GM11168 (cell line): ENCODE measurements at regions not wholly inside any gene's neighbourhood (a gene's known extent, or its start where the extent isn't known, plus 50 kb on each side); places are given as distances from the start of the nearest gene placed in this dataset.

Source experiments
- in situ Hi-C: fragments of 300-500 bp; cut with MboI; formaldehyde crosslinking; loops from one replicate; pipeline ENCODE4 v1.12.0; 2022; ENCODE audit warnings: low sequenced_read_pairs; ENCODE audit not compliant: unreplicated experiment

DNA sequence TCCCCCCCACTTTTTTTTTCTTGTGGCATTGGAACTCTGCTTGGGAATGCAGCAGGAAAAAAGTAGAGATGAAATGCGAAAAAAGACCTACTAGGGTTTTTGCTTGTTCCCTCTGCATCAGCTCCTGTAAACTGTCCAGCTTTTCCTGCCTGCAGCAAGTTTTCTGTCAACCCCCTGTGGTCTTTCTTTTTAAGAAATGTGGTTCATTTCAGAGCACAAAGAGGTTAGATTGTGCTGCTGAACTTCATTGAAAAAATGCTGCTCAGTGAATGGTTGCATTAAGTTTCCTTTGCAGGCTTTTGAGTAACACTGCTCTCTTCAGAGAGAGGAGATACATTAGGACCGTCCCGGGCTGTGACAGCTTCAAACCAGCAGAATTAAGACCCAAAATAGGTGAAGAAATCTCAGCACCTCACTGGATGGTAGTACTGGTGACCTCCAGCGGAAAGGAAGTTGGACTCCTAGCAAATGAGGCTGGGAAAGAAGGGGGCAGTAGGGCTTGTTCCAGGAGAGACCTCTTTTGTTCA, 80.7 kb downstream of the NDUFS5 start:
- in situ Hi-C loops = loop anchor here (10.0 to 25.0 kb wide), 2 partner anchors 138 to 430 kb away; no protein-coding TSS in a partner anchor

DNA sequence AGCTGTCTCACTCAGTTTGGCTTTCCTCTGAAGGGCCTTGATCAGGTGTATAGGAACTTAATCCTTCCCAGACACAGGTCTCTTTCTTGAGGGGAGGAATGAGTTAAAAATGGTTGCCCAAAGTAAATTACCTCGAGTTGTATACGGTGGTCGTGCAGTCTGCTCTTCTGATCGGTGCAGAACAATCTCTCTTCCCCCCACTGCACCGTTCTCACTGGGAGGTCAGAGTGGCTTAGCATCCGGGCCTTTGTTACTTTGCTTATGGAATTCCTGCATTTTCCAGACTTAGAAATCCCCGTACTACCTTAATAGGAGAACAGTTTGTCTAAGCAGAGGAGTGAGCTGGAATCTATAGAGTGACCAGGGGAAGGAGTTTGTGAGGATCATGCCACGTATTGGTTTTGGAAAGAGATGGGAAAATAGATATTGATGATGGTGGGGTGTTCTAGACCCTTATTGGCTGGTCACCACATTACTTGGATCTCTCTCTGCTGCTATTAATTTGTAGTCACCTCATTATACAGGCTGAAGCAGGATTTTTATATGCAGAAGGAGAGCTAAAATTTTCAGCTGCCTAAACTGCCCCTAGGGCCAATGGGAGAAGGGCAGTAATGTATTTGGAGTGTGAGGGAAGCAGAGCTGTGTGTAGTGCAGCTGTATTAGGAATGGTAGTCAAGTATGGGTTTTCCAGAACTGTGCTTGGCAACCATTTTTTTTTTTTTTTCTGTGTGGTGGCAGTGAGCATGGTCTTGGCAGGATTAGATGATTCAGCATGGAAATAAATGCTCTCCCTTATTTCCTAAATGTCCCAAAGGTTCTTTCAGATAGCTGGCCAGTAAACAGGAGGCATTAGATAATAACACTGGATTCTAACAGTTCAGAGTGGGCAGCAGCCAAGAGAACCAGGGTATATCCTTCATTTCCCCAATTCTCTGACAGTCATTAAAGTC, 81.5 kb downstream of the NDUFS5 start:
- in situ Hi-C loops = loop anchor here (10.0 to 25.0 kb wide), 2 partner anchors 137 to 430 kb away; no protein-coding TSS in a partner anchor

DNA sequence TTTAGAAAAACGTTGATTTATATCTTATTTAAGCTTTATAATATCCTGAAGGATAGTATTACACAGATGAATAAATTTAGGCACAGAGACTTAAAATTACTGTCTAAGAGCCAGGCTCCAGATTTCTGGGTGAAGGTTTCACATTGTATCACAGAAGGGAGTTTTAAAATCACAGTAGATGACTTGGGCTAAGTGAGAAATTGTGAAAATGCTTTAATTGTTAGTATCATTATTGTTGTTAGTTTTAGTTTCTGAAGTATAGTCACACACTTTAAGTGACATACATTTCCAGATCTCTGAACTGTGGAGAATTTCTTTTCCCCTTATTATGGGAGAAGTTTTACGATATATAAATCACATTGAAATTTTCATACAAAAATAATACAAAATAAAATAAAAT, 83.5 kb downstream of the NDUFS5 start:
- in situ Hi-C loops = loop anchor here (10.0 to 25.0 kb wide), 2 partner anchors 135 to 428 kb away; no protein-coding TSS in a partner anchor

DNA sequence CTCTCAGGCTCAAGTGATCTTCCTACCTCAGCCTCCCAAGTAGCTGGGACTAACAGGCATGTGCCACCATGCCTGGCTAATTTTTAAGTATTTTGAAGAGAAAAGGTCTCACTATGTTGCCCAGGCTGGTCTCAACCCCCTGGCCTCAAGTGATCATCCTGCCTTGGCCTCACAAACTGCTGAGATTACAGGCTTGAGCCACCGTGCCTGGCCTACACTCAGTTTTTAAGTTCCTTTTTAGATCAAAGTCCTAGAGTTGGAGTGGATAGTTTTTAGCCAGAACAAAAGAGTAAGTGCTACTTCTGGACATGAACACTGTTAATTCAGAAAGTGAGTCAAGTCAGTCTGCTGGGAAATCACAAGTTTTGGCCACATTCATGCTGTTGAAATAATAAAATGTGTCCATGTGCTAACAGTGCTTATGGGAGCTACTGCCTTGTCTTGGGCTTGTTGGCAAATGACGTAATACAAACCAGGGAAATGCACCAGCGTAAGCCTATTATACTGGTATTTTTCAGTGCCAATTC, 84.2 kb downstream of the NDUFS5 start:
- in situ Hi-C loops = loop anchor here (25.0 kb wide), 1 partner anchor 427 kb away; no protein-coding TSS in a partner anchor

DNA sequence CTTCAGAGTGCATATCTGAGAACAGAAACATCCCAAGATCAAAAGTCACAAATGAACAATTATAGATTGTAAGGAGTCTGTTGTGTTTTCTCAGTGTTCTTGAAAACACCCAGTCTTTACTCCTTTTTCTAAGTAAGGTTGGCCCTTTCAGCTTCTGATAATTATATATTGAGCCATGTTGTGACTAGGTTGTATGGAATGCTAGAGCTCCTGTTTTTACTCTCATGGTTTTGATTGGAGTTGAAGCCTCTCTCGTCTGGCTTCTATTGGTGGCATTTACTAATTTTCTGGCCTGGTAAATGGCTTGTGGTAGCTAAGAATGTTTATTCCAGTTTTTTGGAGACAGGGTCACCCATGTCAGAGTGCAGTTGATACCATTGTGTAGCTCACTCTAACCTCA, 84.7 kb downstream of the NDUFS5 start:
- in situ Hi-C loops = loop anchor here (25.0 kb wide), 1 partner anchor 426 kb away; no protein-coding TSS in a partner anchor

DNA sequence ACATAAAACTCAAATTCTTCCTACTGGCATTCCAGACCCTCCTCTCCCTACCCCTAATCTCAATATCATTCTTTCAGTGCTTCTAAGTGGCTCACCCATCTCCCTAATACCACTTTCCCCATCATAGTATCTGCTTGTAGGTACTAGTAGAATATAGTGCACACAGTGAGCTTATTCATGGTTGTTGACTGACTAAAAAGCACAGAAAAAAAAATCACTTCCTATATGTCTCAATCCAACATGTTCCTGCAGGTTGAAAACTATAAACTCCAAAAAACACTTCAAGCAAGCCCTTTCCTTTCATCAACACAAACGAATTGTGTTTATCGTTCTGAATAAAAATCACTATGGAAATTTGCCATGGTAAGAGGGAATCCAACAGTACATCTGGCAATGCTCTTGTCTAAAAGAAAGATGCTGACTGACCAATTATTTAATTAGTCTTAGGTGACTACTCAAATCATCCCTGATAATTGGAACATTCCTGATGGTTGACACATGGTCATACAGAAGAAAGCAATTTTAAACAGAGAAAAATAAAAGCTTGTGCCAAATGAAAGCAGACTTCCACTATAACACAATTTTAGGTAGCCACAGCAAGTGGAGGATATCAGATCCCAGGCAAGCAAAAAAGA, 87.1 kb downstream of the NDUFS5 start:
- in situ Hi-C loops = loop anchor here (25.0 kb wide), 1 partner anchor 424 kb away; no protein-coding TSS in a partner anchor

DNA sequence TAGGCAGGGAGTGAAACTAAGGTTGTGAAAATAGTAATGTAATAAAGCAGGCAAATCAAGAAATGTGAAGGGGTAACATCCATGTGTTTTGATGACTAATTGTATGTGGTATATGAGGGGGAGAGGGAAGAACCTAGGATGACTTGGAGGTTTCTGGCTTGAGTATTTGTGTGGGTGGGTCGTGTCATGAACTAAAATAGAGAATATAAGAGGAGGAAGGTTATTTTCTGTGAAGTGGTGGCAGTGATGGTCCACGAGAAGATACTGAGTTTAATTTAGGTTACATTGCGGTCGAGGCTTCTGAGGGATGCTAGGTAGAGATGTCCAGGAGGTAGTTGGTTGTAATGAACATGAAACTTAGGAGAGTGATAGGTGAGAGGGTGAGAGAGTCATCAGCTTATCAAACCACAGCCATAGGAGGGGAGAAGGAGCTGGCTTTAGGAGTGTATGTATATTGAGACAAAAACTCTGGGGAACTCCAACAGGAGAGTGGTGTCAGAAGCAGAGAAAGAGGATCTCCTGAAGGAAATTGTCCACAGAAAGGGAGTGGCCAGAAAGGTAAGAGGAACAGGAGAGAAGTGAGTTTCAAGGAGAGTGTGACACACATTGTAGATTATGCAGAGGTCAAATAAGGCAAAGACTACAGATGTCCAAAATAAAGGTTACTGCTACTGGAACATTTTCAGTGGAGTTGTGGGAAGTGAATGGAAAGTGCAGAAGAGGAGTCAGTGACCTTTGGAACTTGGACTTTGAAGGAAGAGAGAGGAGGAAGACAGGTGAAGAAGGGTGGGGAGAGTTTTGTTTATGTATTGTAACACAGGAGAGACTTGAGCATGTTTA, 89.0 kb upstream of the MACF1 start:
- in situ Hi-C loops = loop anchor here (25.0 kb wide), 1 partner anchor 422 kb away; no protein-coding TSS in a partner anchor

DNA sequence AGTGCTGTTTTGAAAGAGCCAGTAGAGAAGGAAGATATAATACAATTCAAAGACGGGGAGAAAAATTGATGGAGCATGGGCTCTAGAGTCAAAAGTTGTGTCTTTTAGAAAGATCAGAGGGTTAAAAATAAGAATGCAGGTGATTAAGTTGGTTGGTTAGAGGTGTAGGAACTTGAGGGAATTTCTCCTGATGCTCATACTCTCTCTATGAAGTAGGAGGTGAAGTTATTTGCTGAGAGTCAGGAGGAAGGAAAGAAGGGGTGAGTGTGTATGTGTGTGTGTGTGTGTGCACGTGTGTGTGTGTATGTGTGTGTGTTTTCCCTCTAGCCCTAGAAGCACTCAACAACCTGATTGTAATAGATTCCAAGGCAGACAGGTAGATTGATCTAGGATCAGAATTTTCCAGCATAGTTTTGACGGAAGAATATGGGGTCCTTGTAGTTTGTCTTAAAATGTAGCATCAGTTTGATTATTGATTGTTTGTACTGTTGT, 88.3 kb upstream of the MACF1 start:
- in situ Hi-C loops = loop anchor here (25.0 kb wide), 1 partner anchor 421 kb away; no protein-coding TSS in a partner anchor

DNA sequence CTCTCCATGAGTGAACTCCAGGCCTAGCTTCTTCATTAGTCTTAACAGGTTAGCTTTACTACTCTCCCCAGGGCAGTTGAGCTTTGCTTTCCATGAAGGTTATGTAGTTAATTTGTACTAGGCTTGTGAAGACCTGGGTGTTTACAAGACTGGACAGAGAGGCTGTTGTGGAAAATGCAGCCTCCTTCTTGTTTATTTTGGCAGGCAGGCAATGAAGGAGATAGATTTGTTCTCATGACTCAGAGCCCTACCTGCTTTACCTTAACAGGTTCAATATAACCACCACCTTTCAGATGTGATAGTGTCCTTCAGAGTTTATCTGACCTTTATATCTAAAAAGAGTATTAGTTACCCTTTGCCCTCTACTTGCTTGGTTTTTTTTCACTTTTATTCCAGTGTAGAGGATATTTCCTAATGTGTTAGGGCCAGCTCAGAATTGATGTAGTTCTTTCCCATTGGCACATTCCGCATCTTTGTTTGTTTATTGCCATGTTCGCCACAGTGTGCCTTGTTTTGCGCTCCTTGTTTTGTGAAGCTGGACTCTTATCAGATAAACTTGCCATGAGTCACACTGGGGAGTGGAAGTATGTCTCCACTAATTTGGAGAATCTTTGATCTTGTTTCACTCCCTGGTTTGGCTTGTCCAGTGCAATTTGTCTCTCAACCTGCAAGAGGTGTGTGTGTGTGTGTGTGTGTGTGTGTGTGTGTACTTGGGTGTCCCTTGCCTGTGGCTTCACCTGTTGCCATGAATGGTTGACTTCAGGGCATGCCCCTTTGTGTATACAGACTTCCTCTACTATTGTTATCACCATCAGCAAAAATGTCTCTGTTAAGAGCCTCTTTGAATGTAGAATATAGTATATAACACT, 87.4 kb upstream of the MACF1 start:
- in situ Hi-C loops = loop anchor here (25.0 kb wide), 1 partner anchor 420 kb away; no protein-coding TSS in a partner anchor

DNA sequence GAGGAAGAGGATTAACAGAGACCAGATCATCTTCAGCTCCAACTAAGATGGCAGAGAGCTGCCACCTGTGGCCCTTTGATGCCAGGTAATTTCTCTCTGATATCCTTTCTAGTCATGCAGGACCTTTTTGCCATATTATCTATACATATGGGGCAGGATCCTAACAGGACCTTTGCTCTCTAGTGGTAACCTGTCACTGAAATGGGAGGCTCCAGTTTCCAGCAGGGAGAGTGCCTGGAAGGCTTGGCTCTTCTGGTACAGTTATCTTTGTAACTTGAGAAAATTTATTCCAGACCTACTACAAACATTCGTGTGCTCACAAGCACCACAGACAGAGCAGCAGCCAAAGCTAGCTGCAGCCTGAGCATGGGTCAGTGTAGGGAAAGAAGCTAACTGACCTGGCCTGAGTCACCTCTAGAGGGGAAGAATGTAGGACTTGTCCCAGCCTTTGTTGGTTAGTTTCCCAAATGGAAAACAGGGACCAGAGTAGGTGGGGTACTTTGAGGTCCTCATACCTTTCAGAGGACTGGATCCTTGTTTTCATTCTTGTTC, 86.5 kb upstream of the MACF1 start:
- in situ Hi-C loops = loop anchor here (25.0 kb wide), 1 partner anchor 419 kb away; no protein-coding TSS in a partner anchor

DNA sequence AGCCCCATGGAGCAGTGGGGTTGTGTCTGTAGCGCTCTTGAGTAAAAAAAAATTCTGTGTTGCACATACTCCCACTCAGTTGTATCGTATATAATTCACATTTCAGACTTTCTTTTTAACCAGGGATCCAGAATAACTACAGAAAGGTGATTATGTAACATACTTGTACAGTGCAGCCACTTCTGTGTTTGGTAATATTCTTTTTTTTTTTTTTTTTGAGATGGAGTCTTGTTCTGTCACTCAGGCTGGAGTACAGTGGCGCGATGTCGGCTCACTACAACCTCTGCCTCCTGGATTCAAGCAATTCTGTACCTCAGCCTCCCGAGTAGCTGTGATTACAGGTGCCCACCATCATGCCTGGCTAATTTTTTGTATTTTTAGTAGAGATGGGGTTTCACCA, 82.4 kb upstream of the MACF1 start:
- in situ Hi-C loops = loop anchor here (25.0 kb wide), 1 partner anchor 415 kb away; no protein-coding TSS in a partner anchor

DNA sequence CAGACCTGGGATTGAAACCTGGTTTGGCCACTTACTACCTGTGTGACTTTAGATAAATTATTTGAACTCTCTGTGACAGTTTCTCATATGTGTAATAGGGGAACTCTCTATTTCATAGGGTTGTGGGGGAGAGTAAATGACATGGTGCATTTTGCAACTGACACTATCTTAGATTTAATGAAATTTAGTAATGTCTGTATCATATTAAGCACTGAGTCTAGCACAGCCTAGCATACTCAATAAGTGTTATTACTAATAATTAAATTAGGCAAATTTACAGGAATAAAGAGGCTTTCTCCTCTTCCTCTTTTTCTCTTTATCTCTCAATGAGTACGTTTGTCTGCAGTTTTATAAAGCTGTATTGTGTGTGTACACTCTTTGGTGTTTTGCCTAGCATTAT, 80.2 kb upstream of the MACF1 start:
- in situ Hi-C loops = loop anchor here (25.0 kb wide), 1 partner anchor 413 kb away; no protein-coding TSS in a partner anchor

DNA sequence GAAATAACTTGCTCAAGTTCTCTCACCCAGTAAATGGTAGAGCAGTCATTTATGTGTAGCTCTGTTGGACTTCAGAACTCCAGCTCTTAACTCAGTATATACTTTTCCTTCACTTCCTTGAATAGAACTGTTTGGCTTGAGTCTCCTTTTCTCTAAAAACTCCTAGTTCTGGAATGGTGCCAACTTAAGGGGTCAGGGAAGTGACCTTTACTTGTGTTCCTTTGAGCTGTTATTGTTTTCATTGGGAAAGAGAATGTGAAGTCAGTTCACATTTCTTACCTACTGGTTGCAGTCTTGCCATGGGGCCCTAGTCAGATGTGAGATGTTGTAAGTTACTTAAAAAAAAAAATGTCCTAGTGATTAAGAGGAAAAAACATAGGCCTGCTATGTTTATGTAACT, 77.0 kb upstream of the MACF1 start:
- in situ Hi-C loops = no loop called here

DNA sequence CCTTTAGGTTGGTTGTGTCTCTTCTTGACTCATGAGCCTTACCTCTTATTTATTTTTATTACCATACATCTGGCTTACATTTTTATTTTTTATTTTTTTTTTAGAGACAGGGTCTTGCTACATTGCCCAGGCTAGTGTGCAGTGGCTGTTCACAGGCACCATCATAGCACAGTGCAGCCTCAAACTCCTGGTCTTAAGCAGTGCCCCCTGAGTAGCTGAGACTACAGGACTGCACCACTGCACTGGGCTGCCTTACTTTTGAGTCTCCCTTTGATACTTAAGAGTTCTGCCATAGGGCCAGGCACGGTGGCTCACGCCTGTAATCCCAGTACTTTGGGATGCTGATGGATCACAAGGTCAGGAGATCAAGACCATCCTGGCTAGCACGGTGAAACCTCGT, 76.4 kb upstream of the MACF1 start:
- in situ Hi-C loops = no loop called here

DNA sequence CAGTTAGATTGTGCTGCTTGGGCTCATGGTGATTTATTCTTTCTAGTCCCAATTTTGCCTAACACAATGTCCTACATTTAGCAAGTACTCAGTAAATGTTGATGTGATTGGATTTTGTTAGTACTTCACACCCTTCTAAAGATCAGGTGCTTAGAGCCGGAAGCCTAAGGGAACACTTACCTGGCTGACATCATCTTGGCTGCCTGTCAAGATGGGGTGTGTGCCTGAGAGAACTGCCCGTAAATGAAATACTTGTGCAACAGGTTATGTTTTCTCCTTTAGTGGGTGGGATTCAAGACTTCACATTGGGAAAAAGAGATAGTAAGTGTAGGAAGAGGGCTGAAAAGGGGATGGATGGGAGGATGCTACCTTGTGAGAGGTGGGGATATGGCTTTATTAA, 75.5 kb upstream of the MACF1 start:
- in situ Hi-C loops = no loop called here

DNA sequence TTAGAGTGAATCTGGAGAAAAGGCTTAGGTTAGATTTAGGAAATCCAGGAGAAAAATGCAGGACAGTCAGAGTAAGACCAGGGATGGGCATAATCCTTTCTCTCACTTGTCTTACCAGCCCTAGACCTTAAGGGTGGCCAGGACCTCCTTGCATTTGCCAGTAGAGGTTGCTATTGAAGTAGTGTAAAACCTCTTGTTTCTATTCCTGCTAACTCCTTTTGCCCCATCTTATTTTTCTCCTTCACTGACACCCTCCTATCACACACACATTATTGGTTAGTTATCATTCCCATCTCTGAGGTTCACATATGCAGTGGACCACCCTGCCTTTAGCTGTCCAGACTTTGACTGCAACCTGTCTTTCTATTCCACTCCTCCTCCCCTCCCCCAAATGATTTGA, 75.0 kb upstream of the MACF1 start:
- in situ Hi-C loops = no loop called here

DNA sequence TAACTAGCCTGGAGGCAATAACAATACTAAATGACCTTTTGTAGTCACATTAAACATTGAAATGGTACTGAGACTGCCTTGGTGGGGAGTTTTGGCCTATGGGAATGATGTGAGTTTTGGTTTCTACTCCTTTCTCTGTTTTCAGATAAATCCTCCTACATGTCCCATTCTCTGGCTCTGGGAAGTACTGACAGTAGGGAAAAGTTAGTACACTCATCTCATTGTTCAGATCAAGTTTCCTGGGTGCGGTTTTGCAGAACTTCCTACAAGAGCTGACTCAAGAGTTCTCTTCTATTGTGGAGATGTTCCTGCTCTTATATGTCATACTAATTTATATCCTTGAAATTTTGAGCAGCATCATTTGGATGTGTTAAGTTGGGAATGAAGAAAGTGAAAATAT, 74.2 kb upstream of the MACF1 start:
- in situ Hi-C loops = no loop called here

DNA sequence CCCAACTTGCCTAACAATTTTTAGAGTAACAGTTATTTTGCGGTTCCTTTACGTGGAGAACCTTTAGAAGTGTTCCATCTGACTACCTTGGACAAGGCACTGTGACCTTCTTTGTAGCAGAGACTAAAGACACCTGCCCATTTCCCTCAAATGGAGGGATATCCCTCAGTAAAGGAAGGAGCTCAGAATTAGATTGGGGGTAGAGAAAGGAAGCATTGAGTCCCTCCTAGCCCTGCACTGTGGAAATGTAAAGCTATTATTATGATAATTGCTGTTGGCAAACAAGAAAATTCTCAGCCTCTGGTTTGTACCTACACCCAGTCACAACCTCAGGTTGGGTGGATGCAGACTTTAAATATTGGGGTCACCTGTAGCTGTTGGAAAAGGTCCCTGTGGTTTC, 72.6 kb upstream of the MACF1 start:
- in situ Hi-C loops = no loop called here
